GM21423 (cell line): ENCODE measurements at regions not wholly inside any gene's neighbourhood (a gene's known extent, or its start where the extent isn't known, plus 50 kb on each side); places are given as distances from the start of the nearest gene placed in this dataset.

ENCODE experiments used
- ATAC-seq: cut with Tn5 transposase; IDR thresholded peaks from one replicate; pipeline ENCODE4 v1.9.1; 2021; ENCODE audit warnings: mild to moderate bottlenecking, moderate library complexity; ENCODE audit not compliant: unreplicated experiment

DNA sequence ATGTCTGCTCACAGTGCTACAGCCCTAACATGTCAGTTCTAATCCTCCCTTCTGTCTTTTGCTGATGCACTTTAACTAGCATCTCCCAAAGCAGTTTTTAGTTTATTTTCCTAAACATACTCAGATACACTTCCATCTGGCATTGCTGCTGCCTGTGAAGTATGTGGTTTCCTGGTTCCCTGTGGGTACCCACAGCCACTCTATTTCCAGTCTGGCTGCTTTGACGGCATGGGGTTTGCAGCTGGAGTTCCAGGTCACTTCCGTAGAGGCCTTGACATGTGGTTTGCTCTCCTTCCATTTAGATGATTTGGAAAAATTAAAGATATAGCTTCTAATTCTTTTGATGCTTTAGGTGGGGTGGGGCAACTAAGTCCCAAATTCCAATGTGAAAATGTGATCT is 375.5 kb downstream of the PCDH20 start:
- no peak for ATAC-seq

DNA sequence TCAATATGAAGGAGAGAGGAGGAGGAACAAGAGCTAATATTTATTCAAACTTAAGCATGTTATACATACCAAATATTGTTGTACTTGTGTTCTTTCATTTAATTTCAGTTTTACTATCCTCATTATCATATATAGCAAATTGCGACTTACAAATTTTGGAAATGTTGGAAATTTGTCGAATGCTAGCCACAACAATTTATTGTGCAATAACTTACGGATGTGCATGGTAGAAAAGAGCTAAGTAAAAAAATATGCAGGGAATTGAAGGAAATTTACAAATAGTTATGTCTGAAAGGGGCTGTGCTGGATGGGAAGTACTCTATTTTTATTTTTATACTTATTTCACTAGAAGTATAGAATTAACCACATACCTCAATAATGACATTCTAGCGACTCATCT is 376.3 kb downstream of the PCDH20 start:
- ATAC-seq: no peak

DNA sequence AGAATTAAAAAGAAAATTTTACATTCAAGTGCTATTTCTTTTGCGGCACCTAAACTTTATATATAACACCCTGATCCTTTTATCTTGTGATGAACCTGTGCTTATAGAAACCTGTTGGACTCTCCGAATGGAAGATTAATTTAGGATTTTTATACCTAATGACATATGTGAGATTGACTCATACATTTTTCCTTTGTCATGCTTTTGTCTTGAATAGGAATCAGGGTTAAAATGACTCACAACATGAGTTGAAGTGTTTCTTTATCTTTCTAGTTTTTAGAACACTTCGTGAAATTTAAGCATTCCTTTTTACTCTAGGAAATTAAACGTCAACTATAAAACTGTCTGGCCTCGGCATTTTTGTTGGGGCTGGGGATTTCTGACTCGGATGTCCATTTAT is 378.9 kb downstream of the PCDH20 start:
- no peak for ATAC-seq

DNA sequence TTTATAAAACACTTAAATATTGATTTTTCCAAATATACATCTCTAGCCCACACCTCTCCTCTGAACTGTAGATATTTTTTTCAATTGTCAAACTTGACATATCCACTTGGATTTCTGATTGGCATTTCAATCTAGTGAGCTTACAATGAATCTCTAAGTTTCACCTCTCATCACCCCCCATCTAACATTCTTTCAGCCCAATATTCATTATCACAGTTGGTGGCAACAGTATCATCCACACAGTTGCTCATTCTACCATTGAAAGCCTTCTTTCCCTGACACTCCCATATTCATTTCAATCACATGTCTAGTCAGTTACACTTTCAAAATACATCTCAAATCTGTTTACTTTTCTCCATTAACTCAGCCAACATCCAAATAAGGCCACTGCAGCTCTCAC is 385.2 kb downstream of the PCDH20 start:
- no peak for ATAC-seq

DNA sequence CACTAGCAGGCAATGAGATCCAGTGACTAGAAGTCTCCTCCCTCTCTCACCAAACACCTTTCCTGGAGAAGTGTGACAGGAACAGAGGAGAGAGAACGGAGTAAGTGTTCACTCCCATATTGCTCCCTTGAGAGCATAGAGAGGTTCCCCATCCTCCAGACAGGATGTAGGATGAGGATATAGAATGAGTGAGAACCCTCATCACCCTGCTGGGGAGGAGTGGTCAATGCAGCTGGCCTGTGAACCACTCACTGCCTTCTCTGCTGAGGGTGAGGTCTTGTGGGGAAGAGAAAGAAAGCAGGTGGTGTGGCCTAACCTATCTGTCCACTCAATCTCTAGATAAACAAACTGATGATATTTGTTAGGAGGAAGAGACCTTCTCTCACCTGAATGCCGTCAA is 386.6 kb downstream of the PCDH20 start:
- no peak for ATAC-seq

DNA sequence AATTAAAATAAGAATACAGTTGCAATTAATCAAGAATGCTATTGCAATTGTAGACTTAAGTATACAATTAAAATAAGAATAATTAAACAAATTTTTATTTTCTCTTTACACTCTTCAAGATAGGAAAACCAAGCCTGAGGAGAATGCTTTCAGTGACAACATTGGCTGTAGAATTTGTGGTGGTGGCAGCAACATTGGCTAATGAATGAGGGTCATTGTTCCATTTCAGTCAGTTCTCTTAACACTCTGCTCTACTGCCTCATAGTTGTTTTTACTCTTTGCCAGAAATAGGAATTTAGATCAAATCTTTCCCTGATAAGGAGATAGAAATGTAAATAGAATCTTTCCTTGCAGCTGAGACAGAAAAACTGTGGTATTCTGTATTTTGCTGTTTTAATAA is 391.6 kb downstream of the PCDH20 start:
- ATAC-seq: no peak

DNA sequence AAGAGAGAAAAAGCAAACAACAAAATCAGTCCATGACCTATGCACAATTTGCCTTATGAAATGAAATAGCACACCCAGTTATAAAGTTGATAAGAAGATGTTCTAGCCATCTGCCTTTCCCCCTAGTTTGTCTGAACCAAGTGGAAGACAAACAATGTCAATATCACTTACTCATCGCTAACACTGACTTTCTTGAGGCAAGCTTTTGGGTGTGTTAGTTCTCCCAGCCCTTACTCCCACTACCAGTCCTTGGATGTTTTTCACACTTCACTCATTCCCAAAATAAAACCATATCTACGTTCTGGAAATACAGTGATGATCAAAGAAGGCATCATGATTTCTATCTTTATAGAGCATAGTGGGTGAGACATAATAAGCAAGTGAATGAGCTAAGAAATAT is 393.8 kb downstream of the PCDH20 start:
- ATAC-seq: no peak

DNA sequence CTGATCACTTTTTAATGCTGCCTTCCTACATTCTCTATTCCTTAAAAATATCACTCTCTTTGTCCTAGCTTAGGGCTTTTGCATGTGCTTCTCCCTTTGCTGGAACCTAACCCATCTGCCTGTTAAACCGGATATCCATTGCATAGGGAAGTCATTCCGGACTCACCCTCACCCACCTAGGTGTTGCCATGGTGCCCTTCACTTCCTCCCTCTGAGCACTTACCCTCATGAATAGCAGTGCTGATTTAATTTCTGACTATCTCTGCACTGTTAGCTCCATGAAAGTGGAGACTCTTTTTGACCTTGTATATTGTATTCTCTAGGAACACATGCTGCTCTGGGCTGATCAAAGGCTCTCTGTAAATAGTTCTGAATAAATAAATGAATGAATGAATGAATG is 401.9 kb downstream of the PCDH20 start:
- no peak for ATAC-seq

DNA sequence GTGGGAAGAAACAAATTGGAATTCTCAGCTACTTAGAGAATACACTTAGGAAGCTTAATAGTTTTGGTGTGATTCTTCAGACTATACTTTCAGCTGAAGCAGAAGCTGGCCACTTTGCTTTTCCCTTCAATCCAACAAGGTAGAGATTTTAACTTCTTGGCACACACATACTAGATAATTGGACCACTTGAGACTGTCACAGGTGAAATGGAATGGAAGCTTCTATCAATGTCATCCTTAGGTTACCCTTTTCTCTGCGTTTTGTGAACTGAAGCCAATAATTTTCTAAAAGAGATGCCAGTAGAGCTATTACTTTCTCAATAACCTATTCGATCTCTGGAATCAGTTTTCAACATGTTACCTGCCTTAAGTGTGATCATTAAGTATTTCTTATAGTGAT is 405.3 kb downstream of the PCDH20 start:
- no peak for ATAC-seq

DNA sequence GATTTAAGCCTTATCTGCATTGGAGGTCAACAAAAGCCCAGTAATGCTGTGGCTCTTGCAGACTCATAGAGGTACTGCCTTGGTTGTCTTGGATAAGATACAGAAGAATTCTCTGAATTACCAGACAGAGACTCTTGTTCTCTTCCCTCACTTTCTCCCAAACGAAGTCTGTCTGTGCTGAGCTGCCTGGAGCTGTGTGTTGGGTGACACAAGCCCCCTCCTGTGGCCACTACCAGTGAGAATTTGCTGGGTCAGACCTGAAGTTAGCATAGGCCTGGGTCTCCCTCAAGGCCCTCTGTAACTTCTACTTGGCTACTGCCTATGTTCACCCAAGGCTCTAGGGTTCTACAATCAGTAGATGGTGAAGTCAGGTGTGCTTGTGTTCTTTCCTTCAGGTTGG is 413.0 kb downstream of the PCDH20 start:
- ATAC-seq: no peak

DNA sequence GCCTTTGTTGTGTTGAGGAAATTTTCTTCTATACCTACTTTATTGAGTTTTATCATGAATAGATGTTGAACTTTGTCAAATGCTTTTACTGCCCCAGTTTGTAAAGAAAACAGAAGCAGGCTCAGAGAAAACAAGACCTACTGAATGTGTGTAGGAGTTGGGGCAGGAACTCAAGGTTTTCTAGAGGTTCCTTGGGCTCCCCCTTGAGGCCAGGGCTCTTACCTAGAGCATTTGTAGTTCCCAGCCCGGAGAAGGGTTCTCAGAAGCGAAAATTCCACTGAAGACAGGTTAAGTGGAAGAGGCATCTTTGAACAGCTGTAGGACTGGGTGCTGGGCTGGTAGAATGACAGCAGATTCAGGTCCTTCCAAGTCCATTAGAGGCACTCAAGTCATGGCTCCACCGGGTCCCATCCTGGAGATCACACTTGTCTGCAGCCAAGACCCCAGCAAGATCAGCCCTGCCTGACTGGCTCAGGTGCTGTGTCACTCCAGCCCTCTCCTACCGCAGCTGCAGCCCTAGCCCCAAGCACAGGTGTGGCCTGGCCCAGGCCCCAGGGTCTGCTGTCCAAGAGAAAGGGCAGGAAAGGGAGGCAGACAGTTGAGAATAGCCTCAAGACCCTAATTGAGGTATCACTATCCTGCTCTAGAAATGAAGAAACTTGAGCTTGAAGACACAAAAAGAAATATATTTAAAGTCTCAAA is 425.5 kb downstream of the PCDH20 start:
- ATAC-seq: no peak

DNA sequence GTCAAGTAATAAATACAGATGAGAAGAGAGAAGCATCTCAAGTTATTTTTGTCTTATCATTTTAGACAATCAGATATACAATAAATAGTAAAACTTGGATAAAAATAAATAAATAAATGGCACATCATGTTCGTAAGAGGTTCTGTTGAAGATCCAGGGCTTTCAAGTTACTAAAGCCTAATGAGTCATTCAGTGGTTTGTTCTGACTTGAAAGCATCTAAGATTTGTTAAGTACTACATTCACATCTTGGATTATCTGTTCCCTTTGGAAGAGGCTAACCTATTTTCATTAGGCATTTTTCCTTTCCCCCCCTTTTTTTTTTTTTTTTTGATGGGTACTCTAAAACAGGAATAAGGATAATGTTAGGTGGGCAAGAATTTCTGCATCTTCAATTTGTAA is 429.3 kb downstream of the PCDH20 start:
- ATAC-seq: no peak

DNA sequence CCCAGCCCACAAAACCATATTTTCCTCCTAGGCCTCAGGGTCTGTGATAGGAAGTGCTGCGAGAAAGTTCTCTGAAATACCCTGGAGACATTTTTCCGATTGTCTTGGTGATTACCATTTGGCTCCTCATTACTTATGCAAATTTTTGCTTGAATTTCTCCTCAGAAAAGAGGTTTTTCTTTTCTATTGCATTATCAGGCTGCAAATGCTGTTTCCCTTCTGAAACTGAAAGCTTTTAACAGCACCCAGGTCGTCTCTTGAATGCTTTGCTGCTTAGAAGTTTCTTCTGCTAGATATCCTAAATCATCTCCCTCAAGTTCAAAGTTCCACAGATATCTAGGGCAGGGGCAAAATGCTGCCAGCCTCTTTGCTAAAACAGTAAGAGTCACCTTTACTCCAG is 434.2 kb downstream of the PCDH20 start:
- no peak for ATAC-seq

DNA sequence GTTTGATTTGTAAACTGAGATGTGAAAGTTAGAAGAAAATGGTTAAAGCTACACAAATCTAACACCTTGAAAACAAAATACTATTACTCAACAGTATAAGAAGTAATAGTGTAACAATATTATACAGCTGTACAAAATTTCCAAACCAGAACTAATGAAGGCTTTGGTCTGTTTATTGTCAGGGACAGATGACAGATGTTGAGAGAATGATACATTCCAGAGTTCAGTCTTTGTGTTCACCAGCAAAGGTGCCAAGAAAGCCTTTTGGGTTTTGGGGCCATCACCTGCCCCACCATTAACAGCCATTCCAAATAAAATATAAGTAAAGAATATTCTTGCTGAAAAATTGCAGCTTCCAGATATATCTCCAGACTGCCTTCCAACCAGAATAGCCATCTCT is 439.3 kb downstream of the PCDH20 start:
- no peak for ATAC-seq

DNA sequence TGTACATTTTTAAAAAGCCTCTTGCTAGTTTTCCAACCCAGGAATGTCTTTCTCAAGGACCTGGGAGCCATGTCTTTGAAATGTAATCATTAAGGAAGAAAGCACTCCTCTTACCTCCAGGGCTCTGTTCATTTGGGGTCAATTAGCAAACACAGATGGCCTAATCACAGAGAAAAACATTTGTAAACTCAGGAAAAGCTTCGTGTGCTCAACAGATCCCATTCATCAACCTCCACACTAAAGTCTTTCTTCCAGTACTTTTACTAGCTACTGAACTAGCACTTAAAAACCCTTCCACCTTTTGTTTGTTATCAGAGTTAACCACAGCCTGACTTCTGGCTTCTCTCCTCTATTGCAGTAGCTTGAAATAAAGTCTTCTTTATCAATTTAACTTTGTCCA is 441.4 kb downstream of the PCDH20 start:
- no peak for ATAC-seq

DNA sequence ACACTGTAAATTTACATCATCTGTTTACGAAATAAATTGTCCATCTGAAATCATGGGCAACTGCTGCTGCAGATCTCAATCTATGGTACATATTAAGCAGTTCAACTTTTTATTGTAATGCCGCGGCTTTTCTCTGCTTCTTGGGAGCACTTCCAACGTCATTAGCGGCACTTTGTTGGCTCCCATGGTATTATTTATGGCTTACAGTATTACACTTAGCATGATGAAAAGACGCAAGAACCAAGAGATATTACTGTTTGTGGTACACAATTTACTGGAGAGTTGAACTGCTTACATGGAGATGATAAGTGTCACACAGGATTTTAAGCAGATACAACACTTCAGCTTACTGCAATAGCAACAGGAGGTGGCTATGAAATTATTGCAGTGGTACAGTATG is 442.1 kb downstream of the PCDH20 start:
- ATAC-seq: no peak

DNA sequence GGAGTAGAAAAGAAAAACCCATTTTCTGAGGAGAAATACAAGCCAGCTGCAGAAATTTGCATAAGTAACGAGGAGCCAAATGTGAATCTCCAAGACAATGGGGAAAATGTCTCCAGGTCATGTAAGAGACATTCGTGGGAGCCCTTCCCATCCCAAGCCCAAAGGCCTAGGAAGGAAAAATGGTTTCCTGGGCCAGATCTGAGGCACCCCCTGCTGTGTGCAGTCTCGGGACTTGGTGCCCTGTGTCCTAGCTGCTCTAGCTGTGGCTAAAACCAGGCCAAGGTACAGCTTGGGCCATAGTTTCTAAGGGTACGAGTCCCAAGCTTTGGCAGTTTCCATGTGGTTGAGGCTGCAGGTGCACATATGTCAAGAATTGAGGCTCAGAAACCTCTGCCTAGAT is 444.9 kb downstream of the PCDH20 start:
- ATAC-seq: no peak

DNA sequence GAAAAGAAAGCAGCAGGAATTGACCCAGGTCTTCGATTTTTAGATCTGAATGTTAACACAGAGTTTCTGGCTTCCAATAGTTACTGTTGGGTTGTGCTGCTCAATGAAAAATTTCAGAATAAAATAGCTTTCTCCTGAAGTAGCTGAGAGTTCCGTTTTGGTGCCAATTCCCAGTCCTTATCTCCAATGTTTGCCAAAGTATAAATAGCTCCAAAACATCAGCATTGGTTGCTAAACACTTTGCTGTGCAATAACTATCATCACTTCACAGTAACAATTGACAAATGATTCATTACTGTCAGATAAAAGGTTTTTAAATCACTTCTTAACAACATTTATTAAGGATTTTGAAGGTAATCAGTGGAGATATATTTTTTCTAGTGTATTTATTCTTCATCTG is 446.0 kb downstream of the PCDH20 start:
- no peak for ATAC-seq

DNA sequence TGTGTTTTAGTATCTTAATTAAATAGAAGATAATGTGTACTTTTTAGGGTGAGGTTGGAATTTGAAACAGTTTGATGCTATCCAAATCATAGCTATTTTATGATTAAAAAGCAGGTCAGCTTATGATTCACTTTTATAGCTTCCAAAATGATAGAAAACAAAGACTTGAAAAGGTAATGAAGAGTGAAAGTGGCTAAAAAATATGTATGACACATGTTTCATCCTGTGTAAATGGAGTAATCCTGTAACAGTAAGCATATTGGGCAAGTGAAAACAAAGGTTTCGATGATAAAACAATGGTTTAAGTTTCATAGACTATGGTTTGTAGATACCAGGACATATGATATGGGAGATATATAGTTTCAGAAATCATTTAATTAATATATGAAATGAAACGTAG is 456.2 kb downstream of the PCDH20 start:
- no peak for ATAC-seq

DNA sequence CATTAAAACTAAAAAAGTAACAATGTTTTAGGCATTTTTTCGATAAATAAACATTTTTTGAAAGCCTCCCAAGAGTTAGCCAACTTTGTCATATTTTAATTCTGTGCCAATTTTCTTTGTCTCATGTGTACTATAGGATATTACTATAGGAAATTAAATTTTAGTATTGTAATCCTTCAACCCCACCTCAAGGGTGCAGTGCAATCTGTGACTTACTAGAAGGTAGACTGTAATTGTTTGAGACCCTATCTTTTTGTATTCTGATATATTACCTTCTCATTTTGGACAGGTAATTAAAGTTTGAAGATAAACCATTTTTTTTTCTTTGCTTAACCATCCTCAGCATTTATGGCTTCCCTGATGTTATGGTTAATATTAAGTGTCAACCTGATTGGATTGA is 457.8 kb downstream of the PCDH20 start:
- ATAC-seq: no peak

DNA sequence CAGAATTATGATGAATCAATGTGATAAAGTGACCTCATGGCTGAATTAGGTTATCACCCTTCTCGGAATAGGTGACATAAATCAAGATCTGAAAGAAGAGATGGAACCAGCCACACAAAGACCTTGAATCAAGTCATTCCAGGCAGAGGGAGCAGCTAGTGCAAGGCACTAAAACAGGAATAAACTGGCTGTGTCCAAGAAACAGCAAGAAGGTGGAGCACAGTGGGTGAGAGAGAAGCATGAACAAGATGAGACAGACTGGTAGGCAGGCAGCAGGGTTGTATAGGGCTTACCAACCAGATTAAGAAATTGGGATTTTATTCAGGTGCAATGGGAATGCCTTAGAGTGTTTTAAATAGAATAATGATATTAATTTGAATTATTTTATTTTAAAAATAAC is 470.3 kb downstream of the PCDH20 start:
- no peak for ATAC-seq

DNA sequence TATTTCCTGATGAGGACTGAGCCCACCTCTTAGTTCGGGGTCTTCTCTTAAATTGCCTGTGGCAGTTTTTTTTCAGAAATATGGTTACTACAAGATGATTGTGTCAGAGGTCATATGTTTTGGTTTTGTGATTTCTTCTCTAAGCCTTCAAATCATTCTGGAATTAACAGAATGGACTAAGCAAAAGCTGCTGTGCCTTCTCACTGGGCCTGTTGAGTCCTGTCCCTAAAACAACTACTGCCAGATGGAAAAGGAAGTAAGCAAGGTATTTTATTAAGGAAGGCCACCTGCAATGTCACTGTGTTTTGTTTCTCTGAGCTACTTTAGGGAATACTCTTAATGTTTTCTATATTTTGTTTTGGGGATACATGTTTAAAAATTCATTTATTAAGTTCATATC is 470.8 kb downstream of the PCDH20 start:
- ATAC-seq: no peak

DNA sequence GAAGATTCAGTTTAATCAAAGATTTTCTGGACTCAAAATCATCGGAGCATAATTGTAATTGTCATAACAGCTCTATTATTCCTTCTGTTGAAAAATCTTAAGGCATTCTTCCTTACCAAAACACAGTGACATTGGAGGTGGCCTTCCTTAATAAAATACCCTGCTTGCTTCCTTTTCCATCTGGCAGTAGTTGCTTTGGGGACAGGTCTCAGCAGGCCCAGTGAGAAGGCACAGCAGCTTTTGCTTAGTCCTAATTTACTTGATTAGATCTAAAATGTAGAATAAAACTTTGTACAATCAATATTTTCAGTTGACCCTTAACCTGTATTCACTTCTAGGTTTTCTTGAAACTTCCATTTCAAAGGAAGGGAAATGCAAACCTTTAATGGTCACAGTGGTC is 471.6 kb downstream of the PCDH20 start:
- no peak for ATAC-seq

DNA sequence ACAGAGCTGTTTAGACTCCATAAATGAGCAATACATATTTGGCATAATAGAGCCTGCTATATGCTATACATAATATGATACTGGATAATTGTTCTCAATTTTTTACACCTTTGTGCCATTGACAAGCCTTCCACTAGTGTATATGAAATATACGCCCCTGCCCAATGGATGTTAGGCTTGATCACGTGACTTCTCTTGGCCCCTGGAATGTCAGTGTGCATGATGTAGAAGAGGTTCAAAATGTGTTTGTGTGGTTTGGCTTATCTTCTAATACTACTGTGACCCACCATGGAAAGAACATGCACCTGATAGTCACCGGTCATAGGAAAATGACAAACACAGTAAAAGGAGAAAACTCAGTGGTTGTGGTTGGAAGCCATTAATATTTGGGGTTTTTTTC is 479.4 kb downstream of the PCDH20 start:
- ATAC-seq: no peak
